Esophagus squamous epithelium (tissue), 4 donors: ENCODE measurements at regions not wholly inside any gene's neighbourhood (a gene's known extent, or its start where the extent isn't known, plus 50 kb on each side); places are given as distances from the start of the nearest gene placed in this dataset.

Experiments
- POLR2A ChIP-seq, 4 donors: fragments of 450-650 bp; IDR thresholded peaks; one replicate each; pipeline ENCODE4 v1.6.1; 2017; ENCODE audit warnings: antibody characterized with exemption in 4 of 4, mild to moderate bottlenecking in 4 of 4, moderate library complexity in 3 of 4
- TF ChIP-seq, protein P1 (sequence below), 6 experiments: fragments of 450-650 bp in 4 of 6; fragments of 200-600 bp in 2 of 6; sonication (generic) in 2 of 6; IDR thresholded peaks; one replicate each; pipeline ENCODE4 v1.5.1; 2016 to 2019; ENCODE audit warnings: antibody characterized with exemption in 6 of 6, mild to moderate bottlenecking in 4 of 6, moderate library complexity in 4 of 6

DNA sequence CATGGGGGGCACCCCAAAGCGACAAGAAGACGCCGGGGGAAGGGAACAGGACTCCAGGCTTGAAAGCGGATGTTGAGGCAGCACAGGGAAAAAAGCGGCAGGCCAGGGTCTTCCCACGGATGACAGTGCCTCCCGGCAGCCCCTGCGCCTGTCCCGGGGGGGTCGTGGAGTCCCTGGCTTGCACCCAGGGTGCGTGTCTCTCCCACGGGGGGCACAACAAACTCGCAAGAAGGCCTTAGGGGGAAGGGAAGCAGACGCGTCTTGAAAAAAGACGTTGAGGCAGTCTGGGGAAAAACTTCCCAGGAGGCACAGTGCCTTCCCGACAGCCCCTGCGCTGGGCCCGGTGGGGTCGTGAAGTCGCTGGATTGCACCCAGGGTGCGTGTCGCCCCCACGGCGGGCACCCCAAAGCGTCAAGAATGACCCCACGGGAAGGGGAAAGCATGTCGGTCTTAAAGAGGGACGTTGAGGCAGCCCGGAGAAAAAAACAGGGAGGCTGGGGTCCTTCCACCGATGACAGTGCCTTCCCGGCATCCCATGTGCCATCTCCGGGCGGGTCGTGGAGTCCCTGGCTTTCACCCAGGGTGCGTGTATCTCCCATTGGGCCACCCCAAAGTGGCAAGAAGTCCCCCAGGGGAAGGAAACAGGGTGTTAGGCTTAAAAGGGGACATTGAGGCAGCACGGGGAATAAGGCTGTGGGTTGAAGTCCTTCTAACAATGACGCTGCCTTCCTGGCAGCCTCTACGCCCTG is 159.9 kb upstream of the ALG10B start:
- TF ChIP-seq, protein P1, sequence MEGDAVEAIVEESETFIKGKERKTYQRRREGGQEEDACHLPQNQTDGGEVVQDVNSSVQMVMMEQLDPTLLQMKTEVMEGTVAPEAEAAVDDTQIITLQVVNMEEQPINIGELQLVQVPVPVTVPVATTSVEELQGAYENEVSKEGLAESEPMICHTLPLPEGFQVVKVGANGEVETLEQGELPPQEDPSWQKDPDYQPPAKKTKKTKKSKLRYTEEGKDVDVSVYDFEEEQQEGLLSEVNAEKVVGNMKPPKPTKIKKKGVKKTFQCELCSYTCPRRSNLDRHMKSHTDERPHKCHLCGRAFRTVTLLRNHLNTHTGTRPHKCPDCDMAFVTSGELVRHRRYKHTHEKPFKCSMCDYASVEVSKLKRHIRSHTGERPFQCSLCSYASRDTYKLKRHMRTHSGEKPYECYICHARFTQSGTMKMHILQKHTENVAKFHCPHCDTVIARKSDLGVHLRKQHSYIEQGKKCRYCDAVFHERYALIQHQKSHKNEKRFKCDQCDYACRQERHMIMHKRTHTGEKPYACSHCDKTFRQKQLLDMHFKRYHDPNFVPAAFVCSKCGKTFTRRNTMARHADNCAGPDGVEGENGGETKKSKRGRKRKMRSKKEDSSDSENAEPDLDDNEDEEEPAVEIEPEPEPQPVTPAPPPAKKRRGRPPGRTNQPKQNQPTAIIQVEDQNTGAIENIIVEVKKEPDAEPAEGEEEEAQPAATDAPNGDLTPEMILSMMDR (IDR thresholded peaks at IDR 0.05): no peak
- TF ChIP-seq POLR2A (IDR thresholded peaks at IDR 0.05): no peak
